Neutrophil (primary cell): ENCODE measurements at regions not wholly inside any gene's neighbourhood (a gene's known extent, or its start where the extent isn't known, plus 50 kb on each side); places are given as distances from the start of the nearest gene placed in this dataset.
"Not testable (repeated sequence)": the region's sequence is repeated elsewhere in the genome, so short reads cannot be mapped to it uniquely, and the experiment has no call there.

Experiments used
- H3K27ac ChIP-seq: fragments of 200-600 bp; sonication (generic); 2 replicates; pipeline ENCODE4 v1.5.1; 2016; ENCODE audit warnings: mild to moderate bottlenecking, moderate library complexity
- H3K27me3 ChIP-seq: fragments of 200-600 bp; sonication (generic); 2 replicates; pipeline ENCODE4 v1.6.0; 2016; ENCODE audit warnings: mild to moderate bottlenecking
- H3K36me3 ChIP-seq: fragments of 200-600 bp; sonication (generic); 2 replicates; pipeline ENCODE4 v1.5.1; 2017
- H3K4me1 ChIP-seq, 2 experiments: fragments of 200-600 bp in 1 of 2; sonication (generic) in 1 of 2; 1 replicate in 1 of 2; 2 replicates in 1 of 2; pipeline versions ENCODE4 v1.5.1 to v1.6.1; 2013 to 2016; ENCODE audit warnings: low read depth in 1 of 2, low read length in 1 of 2, mild to moderate bottlenecking in 1 of 2, moderate library complexity in 1 of 2; ENCODE audit not compliant: control insufficient read depth in 1 of 2, insufficient read depth in 1 of 2
- H3K4me3 ChIP-seq, 2 experiments: fragments of 200-600 bp in 1 of 2; sonication (generic) in 1 of 2; 1 replicate in 1 of 2; 2 replicates in 1 of 2; pipeline ENCODE4 v1.5.1; 2013 to 2016; ENCODE audit warnings: low read depth in 1 of 2, low read length in 1 of 2, mild to moderate bottlenecking in 1 of 2, moderate library complexity in 1 of 2
- H3K9me3 ChIP-seq: fragments of 200-600 bp; sonication (generic); 2 replicates; pipeline ENCODE4 v1.5.1; 2016
- CTCF ChIP-seq: fragments of 200-600 bp; sonication (generic); IDR thresholded peaks from 2 replicates; pipeline ENCODE4 v1.5.1; 2016; ENCODE audit warnings: antibody characterized with exemption

GRCh38 chr10:21421016-21421415, 104.5 kb downstream of the SKIDA1 start:
- Histone ChIP-seq H3K4me1 (no peaks in the 10 kb centered on the region), H3K4me3 (no peak overlapping the region), H3K9me3 (no peaks in the 10 kb centered on the region), H3K36me3 (no peaks in the 10 kb centered on the region), H3K27me3 (no peaks in the 10 kb centered on the region), H3K27ac (no peak overlapping the region)
- TF ChIP-seq CTCF: no peak

GRCh38 chr10:21418981-21419576, 106.4 kb downstream of the SKIDA1 start:
- H3K27me3 ChIP-seq, H3K27ac ChIP-seq: not testable (repeated sequence)

GRCh38 chr10:21417172-21417712, 108.2 kb downstream of the SKIDA1 start:
- H3K4me1 ChIP-seq: no peaks in the 10 kb centered on the region
- H3K36me3 ChIP-seq: no peaks in the 10 kb centered on the region
- no peaks in the 10 kb centered on the region for H3K9me3 ChIP-seq
- H3K27me3 ChIP-seq: no peaks in the 10 kb centered on the region
- TF ChIP-seq CTCF: no peak
- H3K4me3 ChIP-seq: no peak overlapping the region
- no peak overlapping the region for H3K27ac ChIP-seq

More at GRCh38 chr10:21418981-21419576, 106.4 kb downstream of the SKIDA1 start:
- not testable (repeated sequence) for H3K9me3 ChIP-seq, H3K4me1 ChIP-seq, H3K36me3 ChIP-seq, H3K4me3 ChIP-seq

- H3K4me1 ChIP-seq: no peaks in the 10 kb centered on the region
- no peaks in the 10 kb centered on the region for H3K27me3 ChIP-seq
- no peaks in the 10 kb centered on the region for H3K36me3 ChIP-seq
- H3K4me3 ChIP-seq: no peak overlapping the region
- no peaks in the 10 kb centered on the region for H3K9me3 ChIP-seq
- H3K27ac ChIP-seq: no peak overlapping the region
- TF ChIP-seq CTCF: no peak
Observed at GRCh38 chr10:21413680-21414079, 111.8 kb downstream of the SKIDA1 start.

GRCh38 chr10:21413268-21413667, 112.2 kb downstream of the SKIDA1 start:
- Histone ChIP-seq H3K4me3 (no peak overlapping the region), H3K36me3 (no peaks in the 10 kb centered on the region), H3K27ac (no peak overlapping the region), H3K4me1 (no peaks in the 10 kb centered on the region), H3K9me3 (no peaks in the 10 kb centered on the region), H3K27me3 (no peaks in the 10 kb centered on the region)
- TF ChIP-seq CTCF: no peak

- Histone ChIP-seq H3K4me1 (no peaks in the 10 kb centered on the region), H3K9me3 (no peaks in the 10 kb centered on the region), H3K27ac (no peak overlapping the region), H3K27me3 (no peaks in the 10 kb centered on the region), H3K4me3 (no peak overlapping the region), H3K36me3 (no peaks in the 10 kb centered on the region)
- TF ChIP-seq CTCF: no peak
Observed at GRCh38 chr10:21406595-21407193, 118.8 kb downstream of the SKIDA1 start.
